Effector memory CD4-positive, alpha-beta T cell (primary cell): ENCODE measurements at regions not wholly inside any gene's neighbourhood (a gene's known extent, or its start where the extent isn't known, plus 50 kb on each side); places are given as distances from the start of the nearest gene placed in this dataset.
"Not testable (repeated sequence)": the region's sequence is repeated elsewhere in the genome, so short reads cannot be mapped to it uniquely, and the experiment has no call there.

Experiments
- DNase-seq, 3 donors: peaks; one replicate each; pipeline ENCODE4 v3.0.0-alpha.2; 2020
- H3K27ac ChIP-seq: 2 replicates; pipeline ENCODE4 v1.7.0; 2013; ENCODE audit warnings: mild to moderate bottlenecking, low read length, moderate library complexity; ENCODE audit not compliant: insufficient read depth, poor library complexity, severe bottlenecking
- H3K27me3 ChIP-seq: replicated peaks from 2 replicates; pipeline ENCODE4 v1.7.0; 2013; ENCODE audit warnings: mild to moderate bottlenecking, low read length; ENCODE audit not compliant: insufficient read depth, control insufficient read depth, poor library complexity, severe bottlenecking
- H3K36me3 ChIP-seq: 2 replicates; pipeline ENCODE4 v1.7.0; 2013; ENCODE audit warnings: mild to moderate bottlenecking, low read length, moderate library complexity; ENCODE audit not compliant: control insufficient read depth, insufficient read depth
- H3K4me1 ChIP-seq: 2 replicates; pipeline ENCODE4 v1.7.0; 2013; ENCODE audit warnings: low read length, mild to moderate bottlenecking; ENCODE audit not compliant: control insufficient read depth, insufficient read depth, poor library complexity, severe bottlenecking
- H3K4me3 ChIP-seq: 2 replicates; pipeline ENCODE4 v1.7.0; 2013; ENCODE audit warnings: low read length, low read depth, mild to moderate bottlenecking; ENCODE audit not compliant: insufficient read depth, poor library complexity, severe bottlenecking
- H3K9me3 ChIP-seq: 2 replicates; pipeline ENCODE4 v1.7.0; 2013; ENCODE audit warnings: mild to moderate bottlenecking, low read length, moderate library complexity; ENCODE audit not compliant: control insufficient read depth

DNA sequence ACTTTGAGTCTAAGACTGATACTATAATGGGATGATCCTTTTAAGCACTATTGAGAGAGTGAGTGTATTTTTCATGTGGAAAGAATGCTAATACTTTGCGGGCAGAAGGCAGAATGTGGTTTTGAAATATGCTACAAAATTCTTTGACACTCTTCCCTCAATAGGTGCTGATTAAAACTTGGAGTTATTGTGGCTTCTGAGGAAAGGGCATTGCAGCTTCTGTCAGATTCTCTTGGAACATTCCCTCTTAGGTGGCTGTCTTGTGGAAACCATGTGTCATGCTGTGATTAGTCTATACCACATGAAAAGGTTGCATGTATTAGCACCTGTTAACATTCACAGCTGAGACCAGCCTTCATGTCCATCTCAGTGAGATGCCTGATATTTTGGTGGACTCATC lies 547.0 kb downstream of the STIM2 start:
- no peak overlapping the region for H3K4me3 ChIP-seq
- DNase-seq = no peak
- no peaks in the 10 kb centered on the region for H3K27me3 ChIP-seq
- no peaks in the 10 kb centered on the region for H3K36me3 ChIP-seq
- H3K27ac ChIP-seq = no peak overlapping the region
- H3K4me1 ChIP-seq = no peaks in the 10 kb centered on the region
- no peaks in the 10 kb centered on the region for H3K9me3 ChIP-seq

DNA sequence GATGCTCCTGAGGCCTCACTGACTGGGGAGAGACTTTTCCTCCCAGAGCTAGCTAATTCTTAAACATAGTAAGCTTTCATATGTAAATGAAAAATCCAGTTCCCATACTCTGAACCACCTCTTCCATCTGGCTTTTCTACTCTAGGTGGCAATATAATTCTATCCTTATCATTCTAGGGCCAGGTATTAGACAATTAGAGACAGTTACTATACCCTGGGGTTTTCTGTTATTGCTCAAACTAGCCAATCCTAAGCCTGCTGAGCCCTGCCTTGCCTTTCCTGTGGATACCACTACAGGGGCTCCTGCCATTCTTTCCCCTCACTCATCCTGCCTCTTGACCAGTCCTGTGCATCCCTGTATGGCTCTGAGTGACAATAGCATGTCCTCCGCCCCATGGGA lies 552.0 kb downstream of the STIM2 start:
- DNase-seq = no peak
- H3K4me3 ChIP-seq = no peak overlapping the region
- no peak overlapping the region for H3K27ac ChIP-seq
- no peaks in the 10 kb centered on the region for H3K27me3 ChIP-seq
- H3K36me3 ChIP-seq = no peaks in the 10 kb centered on the region
- H3K9me3 ChIP-seq = no peaks in the 10 kb centered on the region
- no peaks in the 10 kb centered on the region for H3K4me1 ChIP-seq

DNA sequence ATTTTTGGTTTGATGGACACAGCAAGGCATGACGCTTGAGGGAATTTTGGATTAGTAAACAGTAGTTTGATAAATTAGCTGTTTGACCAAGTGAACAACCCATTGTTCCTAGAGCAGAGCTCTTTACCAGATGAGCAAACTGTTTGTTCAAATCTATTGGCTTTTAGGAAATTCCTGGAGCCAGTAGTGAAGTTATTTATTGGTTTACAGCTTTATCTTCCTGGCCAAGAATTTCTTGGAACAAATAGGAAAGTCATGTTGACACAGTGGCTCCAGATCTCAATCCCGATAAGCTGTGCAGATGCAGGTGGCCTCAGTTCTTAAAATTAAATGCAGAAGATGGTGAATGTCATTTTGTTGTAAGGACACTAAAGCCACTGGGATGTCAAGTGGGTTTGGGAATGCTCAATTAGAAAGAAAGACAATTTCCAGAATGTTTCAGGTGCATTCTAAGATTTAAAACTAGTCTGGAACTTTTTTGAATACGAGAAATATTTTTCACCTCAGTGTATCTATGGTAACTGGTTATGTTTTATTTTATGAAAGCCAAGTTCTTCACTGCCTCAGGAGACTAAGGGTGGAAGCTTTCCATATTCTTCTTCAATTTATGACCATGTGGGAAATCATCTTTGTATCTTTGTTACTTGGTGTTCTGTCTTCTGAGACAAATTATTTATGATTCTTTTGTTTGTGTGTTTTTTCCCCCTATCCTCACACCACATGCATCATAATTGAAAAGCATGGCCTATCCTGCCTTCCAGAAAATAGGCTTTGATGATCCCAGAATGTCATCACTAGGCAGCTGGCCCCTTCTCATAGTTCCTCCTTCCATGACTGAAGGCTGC lies 554.5 kb downstream of the STIM2 start:
- Histone ChIP-seq H3K27me3 (no peaks in the 10 kb centered on the region), H3K27ac (no peak overlapping the region), H3K4me1 (no peaks in the 10 kb centered on the region), H3K9me3 (no peaks in the 10 kb centered on the region), H3K4me3 (no peak overlapping the region), H3K36me3 (no peaks in the 10 kb centered on the region)
- DNase-seq = no peak

DNA sequence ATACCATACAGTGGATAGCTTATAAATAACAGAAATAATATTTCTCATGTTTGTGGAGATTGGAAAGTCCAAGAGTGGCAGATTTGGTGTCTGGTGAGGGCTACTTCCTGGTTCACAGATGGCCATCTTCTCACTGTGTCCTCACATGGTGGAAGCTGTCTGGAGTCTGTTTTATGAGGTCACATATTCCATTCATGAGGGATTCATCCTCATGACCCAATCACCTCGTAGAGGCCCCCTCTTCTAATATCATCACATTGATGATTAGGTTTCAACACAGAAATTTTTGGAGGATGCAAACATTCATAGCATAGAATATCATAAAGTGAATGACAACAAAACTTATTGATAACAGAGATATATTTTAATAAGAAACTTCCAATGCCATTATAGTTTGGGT lies 568.0 kb downstream of the STIM2 start:
- DNase-seq = no peak
- Histone ChIP-seq H3K27ac (no peak overlapping the region), H3K4me1 (no peaks in the 10 kb centered on the region), H3K4me3 (no peak overlapping the region), H3K9me3 (no peaks in the 10 kb centered on the region), H3K27me3 (no peaks in the 10 kb centered on the region), H3K36me3 (no peaks in the 10 kb centered on the region)

DNA sequence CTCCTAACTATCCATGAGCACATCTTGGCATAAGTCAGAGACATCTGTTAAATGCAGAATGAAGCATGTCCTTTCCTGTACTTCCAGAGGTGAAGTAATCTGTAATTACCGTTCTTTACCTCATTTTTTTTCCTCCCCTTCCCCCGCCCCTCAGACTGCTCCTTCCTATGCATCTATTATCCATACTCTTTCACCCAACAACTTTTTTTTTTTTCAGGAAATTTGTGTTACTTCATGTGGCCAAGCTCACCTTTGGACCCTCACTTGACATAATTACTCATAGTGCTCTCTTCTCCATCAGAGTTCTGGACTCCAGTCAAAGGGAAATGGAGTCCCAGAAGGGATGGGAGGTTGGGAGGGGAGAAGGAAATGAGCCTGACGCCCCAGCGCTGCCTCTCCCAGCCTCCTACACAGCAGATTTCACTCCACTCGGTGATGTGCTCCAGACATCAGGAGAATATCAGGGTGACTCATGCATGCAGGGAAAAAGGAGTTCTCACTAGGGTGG lies 568.8 kb downstream of the STIM2 start:
- Histone ChIP-seq H3K4me3 (no peak overlapping the region), H3K9me3 (no peaks in the 10 kb centered on the region), H3K36me3 (no peaks in the 10 kb centered on the region), H3K27me3 (no peaks in the 10 kb centered on the region), H3K4me1 (no peaks in the 10 kb centered on the region), H3K27ac (no peak overlapping the region)
- no peak for DNase-seq

DNA sequence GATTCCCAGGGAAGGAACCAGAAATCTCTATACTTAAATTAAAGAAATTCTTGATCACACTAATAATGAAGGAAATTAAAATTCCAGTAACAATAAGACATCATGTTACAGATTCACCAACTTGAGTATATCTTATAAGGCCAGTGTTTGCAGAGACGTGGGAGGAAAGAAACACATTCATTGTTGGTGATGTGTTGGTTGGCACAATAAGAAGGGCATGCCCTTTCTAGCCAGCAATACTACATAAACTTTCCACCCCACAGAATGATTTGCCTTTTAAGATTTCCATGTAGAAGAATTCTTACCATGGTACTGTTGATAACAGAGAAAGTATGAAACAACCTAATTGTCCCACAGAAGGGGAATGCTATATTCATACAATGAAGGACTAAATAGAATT lies 581.5 kb downstream of the STIM2 start:
- no peaks in the 10 kb centered on the region for H3K27me3 ChIP-seq
- no peak overlapping the region for H3K27ac ChIP-seq

DNA sequence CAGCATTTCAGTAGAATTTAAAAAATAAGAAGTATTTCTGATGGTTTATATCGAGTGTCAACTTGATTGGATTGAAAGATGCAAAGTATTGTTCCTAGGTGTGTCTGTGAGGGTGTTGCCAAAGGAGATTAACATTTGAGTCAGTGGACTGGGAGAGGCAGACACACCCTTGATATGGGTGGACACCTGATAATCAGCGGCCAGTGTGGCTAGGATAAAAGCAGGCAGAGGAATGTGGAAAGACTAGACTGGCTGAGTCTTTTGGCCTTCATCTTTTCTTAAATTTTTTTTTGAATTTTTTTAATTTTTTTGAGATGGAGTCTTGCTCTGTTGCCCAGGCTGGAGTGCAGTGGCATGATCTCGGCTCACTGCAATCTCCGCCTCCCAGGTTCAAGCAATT lies 582.0 kb downstream of the STIM2 start:
- H3K27me3 ChIP-seq, H3K36me3 ChIP-seq, DNase-seq, H3K27ac ChIP-seq, H3K4me1 ChIP-seq, H3K9me3 ChIP-seq, H3K4me3 ChIP-seq: not testable (repeated sequence)

More for the DNA sequence above, 581.5 kb downstream of the STIM2 start:
- H3K9me3 ChIP-seq = no peaks in the 10 kb centered on the region
- H3K36me3 ChIP-seq = no peaks in the 10 kb centered on the region
- DNase-seq = no peak
- H3K4me3 ChIP-seq = no peak overlapping the region
- no peaks in the 10 kb centered on the region for H3K4me1 ChIP-seq

DNA sequence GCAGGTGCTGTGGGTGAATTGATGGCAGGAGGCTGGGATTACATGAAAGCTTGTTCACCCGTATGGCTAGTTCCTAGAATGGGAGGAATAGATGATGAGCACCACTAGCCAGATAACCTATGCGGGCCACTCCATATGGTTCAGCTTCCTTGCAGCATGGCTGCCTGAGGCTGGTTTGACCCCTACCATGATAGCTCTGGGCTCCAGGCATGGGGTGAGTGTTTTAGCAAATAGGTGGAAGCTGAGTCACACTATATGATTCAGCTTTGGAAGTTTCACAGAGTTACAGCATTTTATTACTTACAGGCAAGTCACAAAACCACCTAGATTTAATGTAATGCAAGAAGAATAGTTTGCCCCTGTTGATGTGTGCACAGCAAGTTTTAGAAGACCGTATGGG lies 603.2 kb downstream of the STIM2 start:
- DNase-seq = no peak
- H3K27ac ChIP-seq = no peak overlapping the region
- H3K36me3 ChIP-seq = no peaks in the 10 kb centered on the region
- H3K4me1 ChIP-seq = no peaks in the 10 kb centered on the region
- H3K27me3 ChIP-seq = no peaks in the 10 kb centered on the region
- no peak overlapping the region for H3K4me3 ChIP-seq
- no peaks in the 10 kb centered on the region for H3K9me3 ChIP-seq

DNA sequence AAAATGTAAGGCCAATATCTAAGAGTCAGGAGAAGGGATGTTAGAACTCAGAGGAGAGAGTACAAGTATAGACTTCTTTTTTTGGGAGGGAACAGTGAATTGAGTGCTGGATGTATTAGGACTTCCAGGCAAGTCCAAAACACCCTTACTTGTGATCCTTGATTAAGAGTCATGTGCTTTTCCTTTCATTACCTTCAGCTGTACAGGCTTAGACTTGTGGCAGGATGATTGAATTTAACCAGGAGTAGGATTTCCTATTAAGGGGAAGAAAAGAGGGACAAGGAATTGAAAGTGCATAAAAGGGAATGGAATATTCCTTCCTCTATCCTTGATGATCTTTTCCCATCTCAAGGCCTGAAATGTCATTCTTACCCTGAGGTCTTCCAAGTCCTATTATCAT lies 606.7 kb downstream of the STIM2 start:
- Histone ChIP-seq H3K27me3 (no peaks in the 10 kb centered on the region), H3K27ac (no peak overlapping the region), H3K4me3 (no peak overlapping the region), H3K9me3 (no peaks in the 10 kb centered on the region), H3K4me1 (no peaks in the 10 kb centered on the region), H3K36me3 (no peaks in the 10 kb centered on the region)
- DNase-seq = no peak

DNA sequence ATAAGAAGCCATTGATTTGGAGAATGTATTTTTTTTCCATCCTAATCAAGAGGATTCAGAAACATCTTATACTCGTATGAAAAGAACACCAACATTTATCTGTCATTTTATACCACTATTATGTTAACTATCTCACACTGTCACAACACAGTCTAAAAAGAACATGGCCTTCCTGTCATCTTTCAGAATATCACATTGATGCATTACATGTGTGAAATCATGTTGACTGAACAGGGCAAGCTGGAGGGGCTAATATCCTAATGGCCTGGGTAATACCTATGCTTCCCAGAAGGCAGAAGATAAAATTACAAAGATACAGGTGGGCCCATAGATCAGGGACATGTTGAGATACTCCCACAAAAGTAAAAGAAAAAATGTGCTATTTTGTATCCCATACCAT lies 611.7 kb downstream of the STIM2 start:
- H3K27ac ChIP-seq = no peak overlapping the region
- H3K4me3 ChIP-seq = no peak overlapping the region
- H3K36me3 ChIP-seq = no peaks in the 10 kb centered on the region
- H3K4me1 ChIP-seq = no peaks in the 10 kb centered on the region
- no peak for DNase-seq
- H3K27me3 ChIP-seq = no peaks in the 10 kb centered on the region
- no peaks in the 10 kb centered on the region for H3K9me3 ChIP-seq
